GM21423 (cell line): ENCODE measurements at regions not wholly inside any gene's neighbourhood (a gene's known extent, or its start where the extent isn't known, plus 50 kb on each side); places are given as distances from the start of the nearest gene placed in this dataset.
"Not testable (repeated sequence)": the region's sequence is repeated elsewhere in the genome, so short reads cannot be mapped to it uniquely, and the experiment has no call there.

ENCODE experiments used
- ATAC-seq: cut with Tn5 transposase; IDR thresholded peaks from one replicate; pipeline ENCODE4 v1.9.1; 2021; ENCODE audit warnings: mild to moderate bottlenecking, moderate library complexity; ENCODE audit not compliant: unreplicated experiment

DNA sequence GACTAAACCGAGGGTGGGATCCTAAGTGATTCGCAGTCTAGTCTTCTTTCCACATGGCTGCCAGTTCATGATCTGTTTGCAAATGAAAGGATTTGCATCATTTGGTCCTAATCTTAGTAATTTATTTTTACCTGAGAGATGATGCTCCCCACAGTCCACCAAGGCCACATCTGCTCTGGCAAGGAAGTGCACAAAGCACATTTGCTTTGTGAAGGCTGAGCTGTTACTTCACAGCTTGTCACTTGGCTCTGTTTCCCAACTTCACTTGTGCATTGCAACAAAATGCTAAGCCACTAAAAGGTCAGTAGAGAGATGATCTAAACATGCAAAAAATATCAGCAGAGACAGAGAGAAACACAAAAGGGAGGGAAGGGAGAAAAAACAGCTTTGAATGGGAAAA lies 128.5 kb upstream of the VLDLR start:
- ATAC-seq: no peak

DNA sequence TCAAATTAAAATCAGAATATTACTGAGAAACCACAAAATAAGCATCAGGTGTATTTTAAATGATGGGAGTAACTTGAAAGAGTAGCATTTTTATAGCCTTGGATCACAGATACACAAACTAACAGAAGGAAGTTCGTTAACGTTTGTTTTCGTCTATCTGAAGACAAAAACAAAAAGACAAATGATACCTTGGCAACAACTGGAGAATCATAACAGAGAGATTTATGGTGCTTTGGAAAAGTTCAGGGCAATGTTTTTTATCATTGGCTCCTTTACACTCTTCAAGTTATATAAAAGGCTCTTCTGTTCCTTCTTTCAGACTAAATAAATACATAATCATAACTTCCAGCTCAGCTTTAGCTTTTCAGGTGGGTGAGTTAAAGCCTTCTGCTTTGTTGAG lies 128.1 kb upstream of the VLDLR start:
- no peak for ATAC-seq

DNA sequence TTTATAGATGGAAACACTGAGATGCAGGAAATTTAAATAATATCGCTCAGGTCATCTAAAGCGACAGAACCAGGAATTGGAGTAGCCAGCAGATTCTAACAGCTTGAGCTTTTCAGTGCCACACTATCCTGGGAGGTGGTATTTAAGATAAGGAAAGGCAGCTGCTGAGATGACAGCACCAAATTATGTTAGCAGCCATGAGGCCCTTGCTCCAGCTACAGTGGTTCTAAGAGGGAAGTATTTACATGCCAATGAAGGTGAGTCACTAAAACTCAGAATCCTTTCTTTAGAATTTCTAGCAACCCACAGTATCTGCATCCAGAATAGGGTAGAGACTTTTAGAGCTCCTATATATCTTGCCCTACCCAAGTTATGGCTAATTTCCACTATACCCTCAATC lies 127.0 kb upstream of the VLDLR start:
- no peak for ATAC-seq

DNA sequence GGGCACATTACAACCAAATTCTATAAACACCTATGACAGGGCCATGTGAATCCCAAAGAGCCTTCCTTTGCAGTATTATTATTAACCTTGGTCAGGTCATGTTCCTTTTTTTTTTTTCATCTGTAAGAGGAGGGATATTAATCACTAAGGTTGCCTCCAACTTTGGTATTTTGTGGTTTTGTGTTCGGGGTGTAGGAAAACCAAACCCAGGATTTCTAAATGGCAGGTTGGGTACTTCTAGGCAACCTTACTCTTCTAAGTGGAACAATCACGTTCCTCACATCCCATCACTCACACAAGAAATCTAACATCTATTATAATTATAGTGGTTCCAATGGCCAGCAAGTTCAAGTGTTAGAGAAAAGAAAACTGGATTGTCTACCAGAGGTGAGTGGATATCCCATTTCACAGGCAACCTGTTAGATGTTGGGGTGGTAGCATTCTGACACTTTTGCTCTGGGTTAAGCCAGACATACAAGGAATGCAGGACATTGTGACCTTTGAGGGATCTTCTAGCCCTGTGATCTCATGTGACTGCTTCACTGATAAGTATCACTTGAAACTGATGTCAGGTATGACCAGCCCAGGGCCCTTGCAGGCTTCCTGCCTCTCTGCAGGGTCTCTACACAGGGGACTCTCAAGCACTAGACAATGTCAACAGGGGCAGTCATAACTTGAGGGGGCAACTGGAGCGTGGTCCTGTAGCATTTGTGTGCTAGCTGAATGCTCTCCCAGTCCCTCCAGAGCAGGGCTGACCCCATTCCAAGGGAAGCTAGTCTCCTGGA lies 126.2 kb upstream of the VLDLR start:
- no peak for ATAC-seq

DNA sequence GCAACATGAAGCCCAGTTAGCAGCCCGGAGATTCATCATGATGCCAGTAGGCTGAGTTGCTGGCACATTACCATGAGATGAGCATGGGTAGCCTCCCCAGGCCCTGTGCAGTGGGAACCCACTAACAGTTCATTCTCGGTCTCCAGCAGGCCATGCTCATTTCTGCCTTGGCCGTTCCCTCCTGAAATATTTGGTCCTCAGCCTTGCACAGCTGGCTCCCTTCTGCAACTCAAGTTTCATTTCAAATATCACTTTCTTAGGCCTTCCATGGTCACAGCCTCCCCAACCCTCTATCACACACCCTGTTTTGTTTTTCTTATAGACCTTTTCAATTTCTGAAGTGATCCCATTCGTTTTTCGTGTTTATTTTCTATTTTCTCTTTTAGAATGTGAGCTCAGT lies 125.4 kb upstream of the VLDLR start:
- ATAC-seq: no peak

DNA sequence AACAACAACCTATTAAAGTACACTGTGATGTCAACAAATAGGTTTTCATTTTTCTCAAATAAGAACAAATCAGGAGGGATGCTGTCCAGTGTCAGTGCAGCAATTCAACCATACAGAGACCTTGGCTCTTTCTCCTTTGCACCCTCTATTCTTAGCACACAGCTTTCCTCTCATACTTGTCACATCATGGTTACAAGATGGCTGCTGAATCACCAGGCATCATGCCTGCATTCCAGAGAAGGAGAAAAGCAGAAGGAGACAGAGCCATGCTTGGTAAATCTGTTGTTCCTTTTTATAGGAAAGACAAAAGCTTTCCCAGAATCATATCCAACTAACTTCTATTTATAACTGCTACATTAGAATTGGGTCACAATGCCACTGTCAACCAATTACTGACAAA lies 124.7 kb upstream of the VLDLR start:
- no peak for ATAC-seq

DNA sequence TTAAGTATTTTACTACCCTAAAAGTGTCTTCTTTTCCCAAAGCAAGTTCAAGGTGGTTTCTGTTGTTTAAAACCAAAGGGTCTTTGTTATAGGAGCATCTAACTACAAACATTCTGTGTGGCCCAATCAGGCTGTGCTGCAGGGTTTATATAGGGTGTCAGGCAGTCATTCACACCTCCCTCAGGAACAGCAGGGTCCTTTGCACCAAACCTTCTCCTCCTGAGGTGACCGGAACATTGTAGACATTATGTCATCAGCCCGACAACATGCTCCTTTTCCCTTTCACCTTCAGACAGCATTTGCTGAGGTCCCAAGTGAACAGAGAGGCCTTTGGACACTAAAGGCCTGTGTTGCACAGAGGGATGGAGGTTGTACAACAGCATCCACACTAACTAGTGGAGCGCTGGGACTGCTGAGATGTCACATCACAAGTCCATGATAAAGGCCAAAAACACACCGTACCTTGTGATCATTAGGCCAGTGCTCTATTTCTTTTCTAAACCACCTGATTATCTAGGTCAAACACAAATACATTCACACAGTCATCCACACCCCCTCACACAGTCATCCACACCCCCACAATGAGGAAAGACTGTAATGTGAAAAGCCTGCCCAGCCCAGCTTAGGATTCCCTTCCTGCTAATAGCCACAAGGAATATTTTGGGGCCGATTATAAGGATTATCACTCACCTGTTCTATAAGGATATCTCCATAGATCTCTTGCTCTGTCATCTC lies 123.8 kb upstream of the VLDLR start:
- ATAC-seq: no peak

DNA sequence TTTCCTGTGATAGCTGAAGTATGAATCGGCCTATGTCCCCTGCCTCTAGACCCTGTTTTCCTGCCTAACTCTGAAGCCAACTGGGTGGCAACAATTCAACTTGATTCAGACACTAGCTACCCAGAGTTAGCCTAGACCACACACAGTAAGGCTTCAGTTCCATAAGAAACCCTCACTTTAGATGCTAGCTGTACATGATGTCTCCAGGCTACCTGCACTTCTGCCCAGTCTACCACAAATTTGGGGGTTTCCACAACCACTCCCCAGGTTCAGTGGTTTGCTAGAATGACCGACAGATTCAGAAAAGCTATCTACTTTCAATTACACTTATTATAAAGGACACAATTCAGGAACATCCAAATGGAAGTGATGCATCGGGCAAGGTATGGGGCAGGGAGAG lies 119.4 kb upstream of the VLDLR start:
- ATAC-seq: no peak

DNA sequence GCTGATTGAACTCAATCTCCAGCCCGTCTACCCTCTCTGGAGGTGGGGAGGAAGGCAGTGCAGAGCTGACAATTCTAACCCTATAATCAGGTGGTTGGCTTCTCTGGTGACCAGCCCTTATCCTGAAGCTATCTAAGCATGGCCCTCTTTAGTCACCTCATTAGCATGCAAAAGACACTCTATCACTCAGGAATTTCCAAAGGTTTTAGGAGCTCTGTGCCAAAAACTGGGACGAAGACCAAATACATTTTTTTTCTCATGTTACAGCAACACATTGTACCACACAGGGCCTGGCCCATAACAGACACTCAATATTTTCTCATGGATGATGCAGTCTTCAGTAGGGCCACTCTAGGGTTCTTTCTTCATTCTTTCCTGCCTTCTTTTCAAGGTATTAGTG lies 118.8 kb upstream of the VLDLR start:
- ATAC-seq: no peak

DNA sequence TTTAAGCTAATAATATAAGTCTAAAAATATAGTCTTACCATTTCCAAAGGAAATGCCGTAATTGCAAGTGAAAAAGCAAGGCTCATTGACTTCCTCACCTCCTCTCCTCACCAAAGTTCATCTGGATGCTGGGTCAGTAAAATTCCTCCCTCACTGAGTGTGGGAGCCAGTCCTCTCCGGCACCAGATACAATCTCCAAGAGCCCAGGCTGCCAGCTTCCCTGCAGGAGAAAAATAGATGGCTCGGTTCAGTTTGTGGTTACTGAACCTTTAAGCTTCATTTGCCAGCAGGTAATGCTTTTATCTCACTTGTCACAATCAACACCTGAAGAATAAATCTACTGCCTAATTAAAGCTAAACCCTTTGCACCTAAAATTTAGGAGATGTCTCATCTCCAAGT lies 115.3 kb upstream of the VLDLR start:
- ATAC-seq: no peak

DNA sequence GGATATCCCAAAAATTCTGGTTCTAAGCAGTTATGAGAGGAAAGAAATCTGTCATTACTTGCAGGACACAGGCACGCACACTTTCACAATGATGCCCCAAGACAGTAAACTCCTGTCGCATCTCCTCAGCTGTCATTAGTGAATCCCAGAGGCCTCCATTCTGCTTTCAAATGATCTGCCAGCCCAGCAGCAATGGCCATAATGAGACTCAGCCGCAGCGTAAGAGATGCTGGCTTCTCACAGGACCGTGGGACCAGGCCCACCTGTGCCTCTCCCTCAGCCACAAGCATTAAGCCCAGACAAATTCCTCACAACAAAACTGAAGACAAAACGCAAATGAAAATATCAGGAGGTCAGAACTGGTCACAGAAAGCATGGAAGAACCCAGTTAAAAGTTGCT lies 98.0 kb upstream of the VLDLR start:
- ATAC-seq: no peak

DNA sequence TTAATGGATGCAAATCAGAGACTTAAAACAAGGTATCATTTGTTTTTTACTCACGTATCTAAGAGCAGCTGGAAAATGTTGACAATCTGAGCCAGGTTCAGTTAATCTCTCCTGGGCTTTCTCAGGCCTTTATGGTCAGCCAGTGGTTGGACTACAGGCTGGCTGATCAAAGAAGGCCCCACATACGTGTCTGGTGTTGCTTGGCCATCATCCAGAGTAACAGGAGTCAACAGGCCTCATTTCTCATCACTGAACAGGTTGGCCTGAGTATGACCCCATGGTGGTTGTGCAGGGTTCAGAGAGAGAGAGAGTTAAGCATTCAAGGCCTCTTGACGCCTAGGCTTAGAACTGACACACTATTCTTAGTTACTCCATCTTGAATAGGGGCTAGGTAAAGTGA lies 97.0 kb upstream of the VLDLR start:
- ATAC-seq: no peak

DNA sequence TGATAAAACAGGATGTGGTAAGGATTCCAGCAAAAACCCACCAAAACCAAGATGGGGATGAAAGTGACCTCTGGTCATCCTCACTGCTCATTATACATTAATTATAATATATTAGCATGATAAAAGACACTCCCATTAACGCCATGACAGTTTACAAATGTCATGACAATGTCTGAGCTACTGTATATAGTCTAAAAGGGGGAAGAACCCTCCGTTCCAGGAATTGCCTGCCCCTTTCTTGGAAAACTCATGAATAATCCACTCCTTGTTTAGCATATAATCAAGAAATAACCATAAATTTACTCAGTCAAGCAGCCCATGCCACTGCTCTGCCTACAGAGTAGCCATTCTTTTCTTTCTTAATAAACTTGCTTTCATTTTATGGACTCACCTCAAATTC lies 96.4 kb upstream of the VLDLR start:
- ATAC-seq: no peak

DNA sequence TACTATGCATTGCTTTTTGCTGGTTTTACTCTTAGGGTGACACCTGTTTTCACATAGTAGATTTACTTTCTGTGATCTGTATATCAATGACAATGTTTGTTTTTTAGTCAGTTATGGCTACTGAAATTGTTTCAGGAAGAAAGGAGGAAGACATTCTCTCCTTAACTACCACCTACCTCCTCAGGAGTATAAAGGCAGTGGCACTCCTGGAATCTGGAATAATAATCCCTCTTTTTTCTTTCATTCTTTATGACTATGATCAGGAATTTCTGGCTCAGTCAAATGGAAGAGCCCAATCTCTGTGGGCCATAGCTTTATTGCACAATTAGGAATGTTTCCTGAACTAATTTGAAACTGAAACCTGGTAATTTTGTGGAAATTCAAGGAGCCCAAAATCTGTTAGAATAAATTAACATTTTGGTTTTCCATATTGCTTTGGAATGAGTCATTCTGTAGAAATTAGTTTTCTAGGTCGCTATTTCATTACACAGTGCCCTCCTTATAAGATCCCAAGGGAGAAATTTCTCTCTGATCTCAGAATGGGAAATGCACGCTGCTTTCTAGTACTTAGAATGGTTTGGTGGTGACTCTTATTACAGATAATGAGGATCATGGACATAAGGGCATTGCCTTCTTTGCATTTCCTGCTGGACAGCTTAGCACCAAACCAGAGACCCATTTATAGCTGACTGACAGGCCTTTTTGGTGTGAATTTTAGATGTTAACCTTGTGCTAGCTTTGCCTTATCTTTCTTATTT lies 95.3 kb upstream of the VLDLR start:
- ATAC-seq: no peak

DNA sequence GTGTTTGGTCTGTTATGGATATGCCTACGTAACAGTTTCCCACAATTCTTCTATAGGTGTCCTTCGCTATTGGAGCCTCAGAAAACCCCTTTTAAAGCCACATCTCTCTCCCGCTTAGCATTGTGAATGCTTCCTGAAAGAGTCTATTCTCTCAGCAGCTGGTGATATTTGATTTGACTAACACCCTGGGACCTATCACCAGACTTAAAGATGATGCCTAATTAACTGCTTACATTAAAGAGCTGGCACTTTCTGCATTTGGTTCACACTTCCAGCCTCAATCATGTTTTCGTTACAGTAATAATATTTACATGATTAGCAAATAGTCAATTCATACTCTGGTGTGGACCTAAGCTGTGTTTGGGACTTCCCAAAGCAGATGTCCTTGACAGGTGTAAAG lies 90.1 kb upstream of the VLDLR start:
- no peak for ATAC-seq

DNA sequence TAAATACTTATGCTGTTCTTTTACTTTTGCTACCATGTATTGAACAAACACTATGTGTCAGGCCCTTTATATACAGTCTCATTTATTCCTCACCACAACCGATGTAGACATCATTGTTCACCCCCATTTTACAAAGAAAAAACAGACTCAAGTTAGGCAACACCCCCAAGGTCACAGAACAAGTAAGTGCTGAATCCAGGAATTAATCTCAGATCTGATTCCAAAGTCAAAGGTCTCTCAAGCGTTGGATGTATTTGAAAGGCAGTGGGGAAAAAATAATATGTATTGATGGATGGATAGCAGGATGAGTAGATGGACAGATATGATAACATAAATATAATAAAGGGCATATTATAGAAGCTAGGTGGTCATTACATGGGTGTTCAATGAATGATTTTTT lies 85.1 kb upstream of the VLDLR start:
- no peak for ATAC-seq

DNA sequence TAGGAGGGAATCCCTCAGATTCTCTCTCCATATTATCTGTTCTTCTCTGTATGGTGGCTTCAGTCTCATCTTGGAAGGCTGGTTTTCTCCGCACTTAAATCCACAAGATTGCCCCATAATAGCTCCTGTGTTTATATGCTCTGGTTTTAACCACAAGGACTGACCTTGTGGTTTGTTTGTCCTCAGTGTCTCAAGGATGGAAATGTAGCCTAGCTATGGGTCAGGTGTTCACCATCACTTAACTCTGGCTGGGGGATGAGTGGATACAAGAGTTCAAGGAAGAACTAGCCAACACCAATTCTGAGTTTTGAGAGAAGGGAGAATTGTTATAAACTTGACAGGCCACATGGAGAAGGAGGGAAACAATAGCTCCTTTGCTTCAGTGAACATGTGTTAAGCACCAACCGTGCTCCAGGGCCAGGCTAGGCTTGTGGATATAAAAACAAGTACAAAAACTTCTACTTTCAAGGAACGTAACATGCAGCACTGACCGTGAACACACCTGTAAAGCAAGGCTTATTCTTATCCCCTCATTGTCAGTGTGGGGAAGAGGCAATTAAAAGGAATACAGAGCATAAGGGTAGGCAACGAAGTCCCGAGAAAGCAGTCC lies 75.6 kb upstream of the VLDLR start:
- ATAC-seq: no peak

DNA sequence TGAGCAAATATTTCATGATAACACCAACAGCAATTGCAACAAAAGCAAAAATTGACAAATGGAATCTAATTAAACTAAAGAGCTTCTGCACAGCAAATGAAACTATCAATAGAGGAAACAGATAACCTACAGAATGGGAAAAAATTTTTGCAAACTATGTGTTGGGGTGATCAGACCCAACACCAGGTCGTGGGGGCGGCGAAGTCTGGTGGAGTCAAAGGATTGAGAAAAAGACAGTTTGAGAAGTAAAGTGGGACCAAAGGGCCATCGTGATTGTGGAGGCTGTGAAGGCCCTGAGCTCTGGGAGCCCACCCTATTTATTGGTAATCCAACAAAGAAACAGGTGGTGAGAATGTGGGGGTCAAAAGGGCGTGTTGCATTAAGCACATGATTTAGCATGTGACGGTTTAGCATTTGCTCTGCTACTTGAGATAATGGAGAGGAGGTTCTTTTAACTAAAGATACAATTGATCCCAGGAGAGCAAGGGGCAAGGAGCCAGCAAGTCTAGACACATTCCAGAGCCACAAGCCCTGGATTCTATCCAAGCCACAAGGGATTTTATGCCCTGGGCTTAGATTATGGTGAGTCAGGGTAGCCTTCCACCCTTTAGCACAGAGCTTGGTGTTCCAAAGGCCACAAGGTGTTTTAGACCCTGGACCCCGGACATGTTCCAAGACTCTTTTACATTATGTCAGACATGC lies 65.5 kb upstream of the VLDLR start:
- not testable (repeated sequence) for ATAC-seq

DNA sequence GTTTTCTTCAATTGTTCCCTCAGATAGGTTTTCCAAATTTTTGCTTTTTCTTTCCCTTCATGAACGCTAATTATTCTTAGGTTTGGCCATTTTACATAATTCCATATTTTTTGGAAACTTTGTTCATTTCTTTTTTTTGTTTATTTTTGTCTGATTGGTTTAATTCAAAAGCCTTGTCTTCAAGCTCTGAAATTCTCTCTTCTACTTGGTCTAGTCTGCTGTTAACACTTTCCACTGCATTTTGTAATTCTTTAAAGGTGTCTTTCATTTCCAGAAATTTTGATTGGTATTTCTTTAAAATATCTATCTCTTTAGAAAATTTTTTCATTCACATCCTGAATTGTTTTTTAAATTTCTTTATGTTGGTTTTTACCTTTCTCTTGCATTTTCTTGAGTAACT lies 63.9 kb upstream of the VLDLR start:
- no peak for ATAC-seq

DNA sequence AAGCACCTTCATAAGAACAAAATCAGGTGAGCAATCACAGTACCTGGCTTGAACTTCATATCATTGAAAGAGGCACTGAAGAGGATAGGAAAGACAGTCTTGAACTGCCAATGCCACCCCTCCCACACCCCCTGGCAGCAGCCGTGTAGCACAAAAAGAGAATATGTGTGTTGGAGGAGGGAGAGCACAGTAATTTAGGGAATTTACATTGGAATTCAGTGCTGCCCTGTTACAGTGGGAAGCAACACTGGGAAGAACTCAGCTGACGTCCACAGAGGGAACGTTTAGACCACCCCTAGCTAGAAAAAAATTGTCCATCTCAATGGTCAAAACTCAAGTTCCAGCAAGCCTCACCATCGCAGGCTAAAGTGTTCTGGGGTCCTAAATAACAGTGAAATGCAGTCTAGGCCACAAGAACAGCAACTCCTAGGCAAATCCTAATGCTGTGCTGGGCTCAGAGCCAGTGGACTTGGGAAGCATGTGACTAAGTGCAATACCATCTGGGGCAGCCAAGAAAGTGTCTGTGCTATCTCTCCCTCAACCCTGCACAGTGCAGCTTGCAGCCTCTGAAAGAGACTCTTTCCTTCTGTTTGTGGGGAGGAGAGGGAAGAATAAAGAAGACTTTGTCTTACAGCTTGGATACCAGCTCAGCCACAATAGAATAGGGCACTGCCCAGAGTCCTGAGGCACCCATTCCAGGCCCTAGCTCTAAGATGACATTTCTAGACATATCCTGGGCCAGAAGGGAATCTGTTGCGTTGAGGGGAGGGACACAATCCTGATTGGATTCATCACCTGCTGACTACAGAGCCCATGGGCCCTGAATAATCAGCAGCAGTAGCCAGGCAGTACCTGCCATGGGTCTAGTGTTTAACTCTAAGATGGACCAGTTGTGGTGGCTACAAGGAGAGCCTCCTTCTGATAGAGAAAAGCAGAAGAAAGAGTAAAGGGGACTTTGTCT lies 62.1 kb upstream of the VLDLR start:
- no peak for ATAC-seq
